ENCODE measurements at regions not wholly inside any gene's neighbourhood (a gene's known extent, or its start where the extent isn't known, plus 50 kb on each side); places are given as distances from the start of the nearest gene placed in this dataset.

- no peak for TF ChIP-seq GATA2 (IDR thresholded peaks at IDR 0.05; ENCODE audit: low read depth, low read length)
- TF ChIP-seq GATA3 (IDR thresholded peaks at IDR 0.05; ENCODE audit: low read depth, low read length): no peak
These were observed 483.4 kb upstream of the KIF2A start for GRCh38 chr5:61822584-61822983.
